ENCODE measurements at regions not wholly inside any gene's neighbourhood (a gene's known extent, or its start where the extent isn't known, plus 50 kb on each side); places are given as distances from the start of the nearest gene placed in this dataset.

DNA sequence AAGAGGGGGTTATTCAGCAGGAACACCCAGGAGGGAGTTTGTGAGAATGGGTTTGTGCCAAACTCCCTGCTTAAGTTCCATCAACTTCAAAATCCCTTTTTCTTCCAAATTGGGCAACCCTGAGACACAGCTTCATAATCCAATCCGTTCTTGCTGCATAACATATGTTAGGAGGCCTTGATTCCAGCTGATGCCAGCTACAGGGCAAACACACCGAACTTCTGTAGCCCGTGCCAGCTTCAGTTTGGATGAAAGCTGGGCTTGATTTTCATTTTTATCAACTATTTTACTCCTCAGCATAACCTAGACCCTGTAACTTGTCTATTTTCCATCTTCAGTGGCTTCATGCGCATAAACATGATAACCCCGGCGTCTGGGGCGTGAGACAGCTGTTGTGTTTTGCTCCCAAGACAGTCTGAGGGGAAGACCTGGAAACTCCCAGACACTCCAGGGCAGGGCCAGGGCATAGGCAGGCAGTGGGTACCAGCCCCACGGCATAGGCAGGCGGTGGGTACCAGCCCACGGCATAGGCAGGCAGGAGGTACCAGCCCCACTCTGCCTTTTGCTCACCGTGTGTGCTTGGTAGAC lies 220.4 kb downstream of the C16orf95 start:
- Histone ChIP-seq H3K4me1 (peaks cover 3% of the 10 kb centered on the region), H3K27me3 (ENCODE audit: control insufficient read depth, insufficient read depth, low read length) (no peaks in the 10 kb centered on the region), H3K79me2 (no peaks in the 10 kb centered on the region), H3K36me3 (ENCODE audit: control insufficient read depth, insufficient read depth, low read length) (no peaks in the 10 kb centered on the region), H3K4me3 (ENCODE audit: low read depth, low read length) (no peak overlapping the region), H3K9ac (no peak overlapping the region), H3K27ac (no peak overlapping the region), H2AFZ (no peak overlapping the region), H3K4me2 (ENCODE audit: low read length) (no peak overlapping the region), H3K9me3 (ENCODE audit: control insufficient read depth, low read length) (no peaks in the 10 kb centered on the region)
- TF ChIP-seq, protein P1, sequence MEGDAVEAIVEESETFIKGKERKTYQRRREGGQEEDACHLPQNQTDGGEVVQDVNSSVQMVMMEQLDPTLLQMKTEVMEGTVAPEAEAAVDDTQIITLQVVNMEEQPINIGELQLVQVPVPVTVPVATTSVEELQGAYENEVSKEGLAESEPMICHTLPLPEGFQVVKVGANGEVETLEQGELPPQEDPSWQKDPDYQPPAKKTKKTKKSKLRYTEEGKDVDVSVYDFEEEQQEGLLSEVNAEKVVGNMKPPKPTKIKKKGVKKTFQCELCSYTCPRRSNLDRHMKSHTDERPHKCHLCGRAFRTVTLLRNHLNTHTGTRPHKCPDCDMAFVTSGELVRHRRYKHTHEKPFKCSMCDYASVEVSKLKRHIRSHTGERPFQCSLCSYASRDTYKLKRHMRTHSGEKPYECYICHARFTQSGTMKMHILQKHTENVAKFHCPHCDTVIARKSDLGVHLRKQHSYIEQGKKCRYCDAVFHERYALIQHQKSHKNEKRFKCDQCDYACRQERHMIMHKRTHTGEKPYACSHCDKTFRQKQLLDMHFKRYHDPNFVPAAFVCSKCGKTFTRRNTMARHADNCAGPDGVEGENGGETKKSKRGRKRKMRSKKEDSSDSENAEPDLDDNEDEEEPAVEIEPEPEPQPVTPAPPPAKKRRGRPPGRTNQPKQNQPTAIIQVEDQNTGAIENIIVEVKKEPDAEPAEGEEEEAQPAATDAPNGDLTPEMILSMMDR (IDR thresholded peaks at IDR 0.05) = no peak

DNA sequence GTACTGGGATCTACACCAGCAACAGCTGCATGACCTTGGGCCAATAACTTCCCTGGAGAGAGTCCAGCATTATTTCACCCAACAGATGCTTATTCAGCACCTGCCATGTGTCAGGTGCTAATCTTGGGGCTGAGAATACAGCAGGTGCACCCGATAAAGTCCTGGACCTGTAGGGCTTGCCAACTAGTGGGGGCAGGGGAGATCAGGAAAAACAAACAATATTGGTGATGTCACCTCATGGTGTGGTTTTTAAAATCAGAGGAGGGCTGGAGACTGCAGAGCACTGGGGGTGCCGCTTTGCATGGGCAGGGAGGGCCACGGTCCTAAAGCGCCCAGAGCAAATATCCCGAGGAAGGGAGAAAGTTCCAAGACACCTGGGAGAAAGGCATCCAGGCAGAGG lies 218.8 kb downstream of the C16orf95 start:
- Histone ChIP-seq H3K9me3 (ENCODE audit: control insufficient read depth, low read length) (no peaks in the 10 kb centered on the region), H3K27me3 (ENCODE audit: control insufficient read depth, insufficient read depth, low read length) (no peaks in the 10 kb centered on the region), H3K4me2 (ENCODE audit: low read length) (no peak overlapping the region), H3K79me2 (no peaks in the 10 kb centered on the region), H3K9ac (no peak overlapping the region), H3K4me3 (ENCODE audit: low read depth, low read length) (no peak overlapping the region), H3K27ac (no peak overlapping the region), H3K36me3 (ENCODE audit: control insufficient read depth, insufficient read depth, low read length) (no peaks in the 10 kb centered on the region), H3K4me1 (peaks cover 3% of the 10 kb centered on the region), H2AFZ (no peak overlapping the region)
- TF ChIP-seq, protein P1 (IDR thresholded peaks at IDR 0.05) = no peak

DNA sequence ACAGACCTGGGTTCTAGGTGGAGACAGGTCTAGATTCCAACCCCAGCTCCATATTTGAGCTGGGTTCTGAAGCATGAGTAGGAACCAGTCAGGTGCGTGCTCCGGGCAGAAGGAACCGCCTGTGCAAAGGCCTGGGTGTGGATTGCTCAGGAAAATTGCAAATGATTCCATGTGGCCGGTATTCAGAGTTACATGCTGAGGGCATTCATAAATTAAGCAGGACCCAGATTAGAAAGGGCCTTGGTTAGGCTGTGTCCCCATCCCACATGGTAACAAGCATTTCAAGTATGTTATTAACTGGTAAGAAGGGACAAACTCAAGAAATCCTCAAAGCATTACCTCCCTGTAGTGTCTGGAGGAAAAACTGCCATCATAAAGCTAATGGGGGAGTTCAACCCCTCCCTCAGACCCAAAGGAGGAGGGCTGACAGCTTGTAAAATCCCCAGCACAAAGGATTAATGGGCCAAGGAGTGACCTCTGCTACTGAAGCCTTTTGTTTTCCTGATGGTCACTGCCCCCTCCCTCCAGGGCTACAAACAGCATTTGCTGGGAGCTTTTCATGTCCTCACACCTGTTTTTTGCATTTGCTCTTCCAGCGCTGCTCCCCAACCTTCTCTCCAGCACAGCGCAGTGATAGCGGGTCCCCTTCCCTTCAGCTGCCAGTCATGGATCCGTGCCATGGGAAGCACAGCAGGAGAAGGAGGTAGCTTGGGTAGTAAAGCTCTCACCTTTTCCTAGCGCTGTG lies 218.0 kb downstream of the C16orf95 start:
- no peak overlapping the region for H2AFZ ChIP-seq
- H3K4me2 ChIP-seq (ENCODE audit: low read length) = no peak overlapping the region
- TF ChIP-seq, protein P1 (IDR thresholded peaks at IDR 0.05) = no peak
- H3K9ac ChIP-seq = no peak overlapping the region
- H3K27me3 ChIP-seq (ENCODE audit: control insufficient read depth, insufficient read depth, low read length) = no peaks in the 10 kb centered on the region
- no peak overlapping the region for H3K27ac ChIP-seq
- no peaks in the 10 kb centered on the region for H3K79me2 ChIP-seq
- no peaks in the 10 kb centered on the region for H3K36me3 ChIP-seq (ENCODE audit: control insufficient read depth, insufficient read depth, low read length)
- H3K4me3 ChIP-seq (ENCODE audit: low read depth, low read length) = no peak overlapping the region
- peaks cover 3% of the 10 kb centered on the region for H3K4me1 ChIP-seq
- H3K9me3 ChIP-seq (ENCODE audit: control insufficient read depth, low read length) = no peaks in the 10 kb centered on the region

DNA sequence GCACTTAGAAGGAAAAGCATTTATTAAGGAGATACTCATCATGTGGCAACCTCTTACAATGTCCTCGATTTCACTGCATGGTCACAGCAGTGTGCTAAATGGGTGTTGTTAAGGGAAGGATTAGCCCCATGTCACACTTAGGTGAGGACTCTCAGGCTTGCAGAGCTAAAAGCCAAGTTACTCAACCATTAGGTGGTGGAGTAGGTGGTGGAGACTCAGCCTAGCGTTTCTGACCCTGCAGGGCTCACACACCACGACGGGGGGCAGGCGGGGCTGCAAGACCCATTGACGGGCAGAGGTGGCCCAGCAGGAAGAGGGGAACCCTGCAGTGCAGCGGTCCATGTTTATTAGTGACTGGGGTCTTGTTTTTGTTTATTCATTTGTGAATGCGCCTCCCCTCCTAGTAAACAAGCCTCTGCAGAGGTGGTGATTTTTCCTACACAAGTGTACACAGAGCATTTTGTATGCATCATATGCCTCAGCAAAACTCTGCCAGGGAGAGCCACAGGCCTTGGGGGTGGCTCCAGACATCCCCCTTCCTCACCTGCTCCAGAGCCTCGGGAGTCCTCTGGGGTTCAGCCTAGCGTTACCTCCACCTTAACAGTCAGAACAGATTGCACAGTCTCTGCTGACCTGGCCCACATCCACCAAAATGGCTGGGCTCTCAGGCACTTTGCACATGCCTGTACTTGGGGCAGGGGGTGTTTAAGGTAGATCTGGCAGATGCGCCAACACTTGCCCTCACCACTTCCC lies 216.7 kb downstream of the C16orf95 start:
- Histone ChIP-seq H3K9ac (no peak overlapping the region), H3K36me3 (ENCODE audit: control insufficient read depth, insufficient read depth, low read length) (no peaks in the 10 kb centered on the region), H3K9me3 (ENCODE audit: control insufficient read depth, low read length) (no peaks in the 10 kb centered on the region), H3K27ac (no peak overlapping the region), H3K4me2 (ENCODE audit: low read length) (no peak overlapping the region), H3K4me3 (ENCODE audit: low read depth, low read length) (no peak overlapping the region), H3K27me3 (ENCODE audit: control insufficient read depth, insufficient read depth, low read length) (no peaks in the 10 kb centered on the region), H3K4me1 (peaks cover 3% of the 10 kb centered on the region), H2AFZ (no peak overlapping the region), H3K79me2 (no peaks in the 10 kb centered on the region)
- TF ChIP-seq, protein P1 (IDR thresholded peaks at IDR 0.05) = no peak
